ENCODE measurements at regions not wholly inside any gene's neighbourhood (a gene's known extent, or its start where the extent isn't known, plus 50 kb on each side); places are given as distances from the start of the nearest gene placed in this dataset.

DNA sequence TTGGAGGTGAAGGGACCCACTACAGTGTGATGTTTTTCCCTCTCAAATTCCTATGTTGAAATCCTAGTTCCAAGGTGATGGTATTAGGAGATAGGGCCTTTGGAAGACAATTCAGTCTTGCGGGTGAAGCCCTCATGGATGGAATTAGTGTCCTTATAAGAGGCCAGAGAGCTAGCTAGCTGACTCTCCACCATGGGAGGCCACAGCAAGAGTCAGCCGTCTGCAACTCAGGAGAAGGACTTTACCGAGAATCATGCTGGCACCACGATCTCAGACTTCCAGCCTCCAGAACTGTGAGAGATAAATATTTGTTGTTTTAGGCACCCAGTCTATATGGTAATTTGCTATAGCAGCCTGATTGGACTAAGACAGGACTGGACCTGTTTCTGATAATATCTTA lies 461.4 kb downstream of the TSN start:
- intact Hi-C loops (cut with micrococcal nuclease; ENCODE audit: unreplicated experiment), result no loop called here
- H3K4me1 Mint-ChIP-seq (ENCODE audit: low read depth, unreplicated experiment), result no peaks in the 10 kb centered on the region
- H3K27ac Mint-ChIP-seq (ENCODE audit: unreplicated experiment), result no peak overlapping the region
- H3K4me3 ChIP-seq (ENCODE audit: low read depth, low read length), result no peak overlapping the region
- no peak overlapping the region for H3K4me3 Mint-ChIP-seq (ENCODE audit: unreplicated experiment)
- no peaks in the 10 kb centered on the region for H3K36me3 ChIP-seq (ENCODE audit: control insufficient read depth, insufficient read depth, low read length)
- no peaks in the 10 kb centered on the region for H3K4me1 ChIP-seq
- no TSS peak for BruUV-seq (replicated peaks)
- peaks cover 9% of the 10 kb centered on the region for H3K9me3 Mint-ChIP-seq (ENCODE audit: unreplicated experiment)
- H3K9me3 ChIP-seq, result no peaks in the 10 kb centered on the region
- POLR2A ChIA-PET, result no interaction called here
- TF ChIP-seq, protein P1, sequence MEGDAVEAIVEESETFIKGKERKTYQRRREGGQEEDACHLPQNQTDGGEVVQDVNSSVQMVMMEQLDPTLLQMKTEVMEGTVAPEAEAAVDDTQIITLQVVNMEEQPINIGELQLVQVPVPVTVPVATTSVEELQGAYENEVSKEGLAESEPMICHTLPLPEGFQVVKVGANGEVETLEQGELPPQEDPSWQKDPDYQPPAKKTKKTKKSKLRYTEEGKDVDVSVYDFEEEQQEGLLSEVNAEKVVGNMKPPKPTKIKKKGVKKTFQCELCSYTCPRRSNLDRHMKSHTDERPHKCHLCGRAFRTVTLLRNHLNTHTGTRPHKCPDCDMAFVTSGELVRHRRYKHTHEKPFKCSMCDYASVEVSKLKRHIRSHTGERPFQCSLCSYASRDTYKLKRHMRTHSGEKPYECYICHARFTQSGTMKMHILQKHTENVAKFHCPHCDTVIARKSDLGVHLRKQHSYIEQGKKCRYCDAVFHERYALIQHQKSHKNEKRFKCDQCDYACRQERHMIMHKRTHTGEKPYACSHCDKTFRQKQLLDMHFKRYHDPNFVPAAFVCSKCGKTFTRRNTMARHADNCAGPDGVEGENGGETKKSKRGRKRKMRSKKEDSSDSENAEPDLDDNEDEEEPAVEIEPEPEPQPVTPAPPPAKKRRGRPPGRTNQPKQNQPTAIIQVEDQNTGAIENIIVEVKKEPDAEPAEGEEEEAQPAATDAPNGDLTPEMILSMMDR (IDR thresholded peaks at IDR 0.05; ENCODE audit: insufficient read depth in 1 of 2, low read depth in 1 of 2, low read length in 1 of 2, severe bottlenecking in 1 of 2, unreplicated experiment in 1 of 2), result no peak
- H3K27me3 ChIP-seq (replicated peaks; ENCODE audit: control insufficient read depth, insufficient read depth, low read length), result no peaks in the 10 kb centered on the region
- H3K27me3 Mint-ChIP-seq (ENCODE audit: insufficient read depth, unreplicated experiment), result peaks cover 13% of the 10 kb centered on the region
- DNase-seq, result no peak
- no peaks in the 10 kb centered on the region for H3K36me3 Mint-ChIP-seq (ENCODE audit: insufficient read depth, unreplicated experiment)
- CTCF ChIA-PET, result no interaction called here

DNA sequence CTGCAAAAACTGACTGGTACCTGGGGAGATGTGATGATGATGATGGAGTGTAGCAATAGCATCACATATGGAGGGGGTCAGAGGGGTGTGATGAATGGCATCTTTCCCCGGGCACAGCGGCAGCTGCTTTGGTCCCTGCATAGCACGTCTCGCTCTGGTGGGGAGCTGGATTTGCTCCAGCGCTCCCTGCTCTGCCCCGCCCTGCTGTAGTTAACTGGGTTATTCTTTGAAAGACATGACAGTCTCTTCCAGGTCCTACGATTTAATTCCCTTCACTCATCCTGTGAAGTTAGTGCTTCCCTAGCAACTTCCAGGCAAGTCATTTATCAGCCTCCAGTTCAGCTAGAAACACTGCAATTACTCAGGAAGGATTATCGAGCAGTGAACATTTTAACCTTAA lies 463.1 kb downstream of the TSN start:
- Mint-ChIP-seq H3K4me1 (ENCODE audit: low read depth, unreplicated experiment) (no peaks in the 10 kb centered on the region), H3K36me3 (ENCODE audit: insufficient read depth, unreplicated experiment) (no peaks in the 10 kb centered on the region), H3K27ac (ENCODE audit: unreplicated experiment) (no peak overlapping the region), H3K27me3 (ENCODE audit: insufficient read depth, unreplicated experiment) (peaks cover 15% of the 10 kb centered on the region), H3K9me3 (ENCODE audit: unreplicated experiment) (peaks cover 9% of the 10 kb centered on the region), H3K4me3 (ENCODE audit: unreplicated experiment) (no peak overlapping the region)
- CTCF ChIA-PET, result no interaction called here
- no peaks in the 10 kb centered on the region for H3K27me3 ChIP-seq (replicated peaks; ENCODE audit: control insufficient read depth, insufficient read depth, low read length)
- H3K4me3 ChIP-seq (ENCODE audit: low read depth, low read length), result no peak overlapping the region
- H3K9me3 ChIP-seq, result no peaks in the 10 kb centered on the region
- no TSS peak for BruUV-seq (replicated peaks)
- H3K36me3 ChIP-seq (ENCODE audit: control insufficient read depth, insufficient read depth, low read length), result no peaks in the 10 kb centered on the region
- H3K4me1 ChIP-seq, result no peaks in the 10 kb centered on the region
- no peak for DNase-seq
- TF ChIP-seq, protein P1 (IDR thresholded peaks at IDR 0.05; ENCODE audit: insufficient read depth in 1 of 2, low read depth in 1 of 2, low read length in 1 of 2, severe bottlenecking in 1 of 2, unreplicated experiment in 1 of 2), result no peak
- intact Hi-C loops (cut with micrococcal nuclease; ENCODE audit: unreplicated experiment), result no loop called here
- POLR2A ChIA-PET, result no interaction called here

DNA sequence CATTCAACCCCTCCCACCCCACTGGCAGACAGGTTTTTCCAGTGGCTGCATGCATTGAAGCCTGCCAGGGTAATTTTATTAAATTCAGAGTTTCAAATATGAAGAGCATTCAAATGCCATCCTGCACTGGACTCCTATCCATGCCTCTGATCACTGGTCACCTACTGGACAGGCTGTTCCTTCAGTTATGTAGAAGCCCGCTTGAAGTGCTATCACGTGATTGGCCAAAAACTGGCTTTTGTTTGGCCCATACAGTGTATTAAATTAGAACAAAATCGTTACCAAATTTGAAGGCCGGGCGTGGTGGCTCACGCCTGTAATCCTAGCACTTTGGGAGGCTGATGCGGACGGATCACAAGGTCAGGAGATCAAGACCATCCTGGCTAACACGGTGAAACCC lies 464.1 kb downstream of the TSN start:
- no peaks in the 10 kb centered on the region for H3K36me3 Mint-ChIP-seq (ENCODE audit: insufficient read depth, unreplicated experiment)
- TF ChIP-seq, protein P1 (IDR thresholded peaks at IDR 0.05; ENCODE audit: insufficient read depth in 1 of 2, low read depth in 1 of 2, low read length in 1 of 2, severe bottlenecking in 1 of 2, unreplicated experiment in 1 of 2), result no peak
- H3K4me1 Mint-ChIP-seq (ENCODE audit: low read depth, unreplicated experiment), result no peaks in the 10 kb centered on the region
- Histone ChIP-seq H3K4me1 (no peaks in the 10 kb centered on the region), H3K36me3 (ENCODE audit: control insufficient read depth, insufficient read depth, low read length) (no peaks in the 10 kb centered on the region), H3K9me3 (no peaks in the 10 kb centered on the region), H3K27me3 (replicated peaks; ENCODE audit: control insufficient read depth, insufficient read depth, low read length) (no peaks in the 10 kb centered on the region), H3K4me3 (ENCODE audit: low read depth, low read length) (no peak overlapping the region)
- H3K4me3 Mint-ChIP-seq (ENCODE audit: unreplicated experiment), result no peak overlapping the region
- intact Hi-C loops (cut with micrococcal nuclease; ENCODE audit: unreplicated experiment), result no loop called here
- peaks cover 15% of the 10 kb centered on the region for H3K27me3 Mint-ChIP-seq (ENCODE audit: insufficient read depth, unreplicated experiment)
- ChIA-PET CTCF (no interaction called here), POLR2A (no interaction called here)
- H3K27ac Mint-ChIP-seq (ENCODE audit: unreplicated experiment), result no peak overlapping the region
- no peak for DNase-seq
- H3K9me3 Mint-ChIP-seq (ENCODE audit: unreplicated experiment), result peaks cover 9% of the 10 kb centered on the region
- BruUV-seq (replicated peaks), result no TSS peak
